ENCODE measurements at regions not wholly inside any gene's neighbourhood (a gene's known extent, or its start where the extent isn't known, plus 50 kb on each side); places are given as distances from the start of the nearest gene placed in this dataset.

- no peak for TF ChIP-seq TARDBP (IDR thresholded peaks at IDR 0.05)
- no peak for TF ChIP-seq SUZ12 (IDR thresholded peaks at IDR 0.05)
Observed at GRCh38 chr5:45101146-45101545, 292.4 kb downstream of the MRPS30 start.

All from HEK293T (cell line).